ENCODE measurements at regions not wholly inside any gene's neighbourhood (a gene's known extent, or its start where the extent isn't known, plus 50 kb on each side); places are given as distances from the start of the nearest gene placed in this dataset.

GRCh38 chr10:7503190-7503589, 92.4 kb upstream of the SFMBT2 start:
- ChIA-PET CTCF (interaction anchor here (1.4 kb wide), 1 partner anchor 583 kb away, joined by 3 read pairs; no protein-coding TSS in a partner anchor), POLR2A (no interaction called here)
- intact Hi-C loops (cut with DNase I, micrococcal nuclease) = no loop called here
- Mint-ChIP-seq H3K36me3 (ENCODE audit: low read depth) (no peaks in the 10 kb centered on the region), H3K9me3 (peaks cover 5% of the 10 kb centered on the region), H3K4me3 (no peak overlapping the region), H3K27ac (no peak overlapping the region), H3K4me1 (ENCODE audit: low read depth) (peaks cover 43% of the 10 kb centered on the region), H3K27me3 (no peaks in the 10 kb centered on the region)
- peaks cover 0 to 4% of the 10 kb centered on the region in 2 experiments for H3K9me3 ChIP-seq (ENCODE audit: control insufficient read depth in 1 of 2, insufficient read depth in 1 of 2, low read length in 2 of 2)
- DNase-seq = no peak
- H3K27ac ChIP-seq (ENCODE audit: low read depth in 1 of 2, low read length in 2 of 2) = no peak overlapping the region
- peaks cover 31% of the 10 kb centered on the region for H3K4me1 ChIP-seq (ENCODE audit: insufficient read depth, low read length)
- no peak overlapping the region for H3K4me3 ChIP-seq (ENCODE audit: low read length)
- TF ChIP-seq CTCF (IDR thresholded peaks at IDR 0.05) = no peak
- H3K27me3 ChIP-seq (ENCODE audit: control insufficient read depth in 1 of 2, insufficient read depth in 2 of 2, low read length in 2 of 2) = no peaks in the 10 kb centered on the region
- H3K36me3 ChIP-seq (ENCODE audit: insufficient read depth, low read length) = no peaks in the 10 kb centered on the region
- no peak for ATAC-seq (ENCODE audit: poor library complexity)

- H3K27ac ChIP-seq (ENCODE audit: low read depth in 1 of 2, low read length in 2 of 2) = no peak overlapping the region
- no peak for TF ChIP-seq CTCF (IDR thresholded peaks at IDR 0.05)
- no peaks in the 10 kb centered on the region for H3K27me3 ChIP-seq (ENCODE audit: control insufficient read depth in 1 of 2, insufficient read depth in 2 of 2, low read length in 2 of 2)
- H3K27ac Mint-ChIP-seq = no peak overlapping the region
- H3K4me1 Mint-ChIP-seq (ENCODE audit: low read depth) = peaks cover 25% of the 10 kb centered on the region
- no peaks in the 10 kb centered on the region for H3K9me3 ChIP-seq (ENCODE audit: control insufficient read depth in 1 of 2, insufficient read depth in 1 of 2, low read length in 2 of 2)
- ChIA-PET CTCF (no interaction called here), POLR2A (interaction anchor here (1.0 to 1.7 kb wide), 3 partner anchors 8 to 16 kb away, joined by 3 to 6 read pairs (median 3); no protein-coding TSS in a partner anchor)
- no peaks in the 10 kb centered on the region for H3K9me3 Mint-ChIP-seq
- DNase-seq = peak in 1 of 14 experiments; percentile 29
- H3K36me3 Mint-ChIP-seq (ENCODE audit: low read depth) = no peaks in the 10 kb centered on the region
- intact Hi-C loops (cut with DNase I, micrococcal nuclease) = no loop called here
- no peak overlapping the region for H3K4me3 Mint-ChIP-seq
- no peaks in the 10 kb centered on the region for H3K27me3 Mint-ChIP-seq
- H3K36me3 ChIP-seq (ENCODE audit: insufficient read depth, low read length) = no peaks in the 10 kb centered on the region
- H3K4me3 ChIP-seq (ENCODE audit: low read length) = no peak overlapping the region
- H3K4me1 ChIP-seq (ENCODE audit: insufficient read depth, low read length) = peaks cover 10% of the 10 kb centered on the region
- no peak for ATAC-seq (ENCODE audit: poor library complexity)
These were observed 90.3 kb upstream of the SFMBT2 start for GRCh38 chr10:7501157-7501556.

GRCh38 chr10:7498111-7498510, 87.3 kb upstream of the SFMBT2 start:
- H3K9me3 ChIP-seq (ENCODE audit: control insufficient read depth in 1 of 2, insufficient read depth in 1 of 2, low read length in 2 of 2) = no peaks in the 10 kb centered on the region
- Mint-ChIP-seq H3K36me3 (ENCODE audit: low read depth) (no peaks in the 10 kb centered on the region), H3K27ac (no peak overlapping the region), H3K9me3 (no peaks in the 10 kb centered on the region), H3K27me3 (no peaks in the 10 kb centered on the region), H3K4me1 (ENCODE audit: low read depth) (peaks cover 43% of the 10 kb centered on the region), H3K4me3 (no peak overlapping the region)
- no peak overlapping the region for H3K27ac ChIP-seq (ENCODE audit: low read depth in 1 of 2, low read length in 2 of 2)
- TF ChIP-seq CTCF (IDR thresholded peaks at IDR 0.05) = no peak
- ChIA-PET POLR2A (no interaction called here), CTCF (interaction anchor here (0.8 kb wide), 1 partner anchor 26 kb away, joined by 3 read pairs; no protein-coding TSS in a partner anchor)
- no peaks in the 10 kb centered on the region for H3K36me3 ChIP-seq (ENCODE audit: insufficient read depth, low read length)
- ATAC-seq (ENCODE audit: poor library complexity) = no peak
- H3K27me3 ChIP-seq (ENCODE audit: control insufficient read depth in 1 of 2, insufficient read depth in 2 of 2, low read length in 2 of 2) = no peaks in the 10 kb centered on the region
- DNase-seq = no peak
- intact Hi-C loops (cut with DNase I, micrococcal nuclease) = no loop called here
- H3K4me1 ChIP-seq (ENCODE audit: insufficient read depth, low read length) = peaks cover 16% of the 10 kb centered on the region
- H3K4me3 ChIP-seq (ENCODE audit: low read length) = no peak overlapping the region

Data from CD4-positive, alpha-beta T cell (primary cell).